Neural crest cell (in vitro differentiated cells): ENCODE measurements at regions not wholly inside any gene's neighbourhood (a gene's known extent, or its start where the extent isn't known, plus 50 kb on each side); places are given as distances from the start of the nearest gene placed in this dataset.

Experiments used
- DNase-seq: peaks from one replicate; pipeline ENCODE4 v3.0.0; 2021; ENCODE audit warnings: low read depth, mixed read lengths, low spot score
- H3K27ac Mint-ChIP-seq: one replicate; pipeline ENCODE4 v1.8.0; 2021; ENCODE audit warnings: mild to moderate bottlenecking, mixed read lengths; ENCODE audit not compliant: unreplicated experiment
- H3K27me3 Mint-ChIP-seq: 2 replicates; pipeline ENCODE4 v1.8.0; 2021; ENCODE audit warnings: low read depth, mild to moderate bottlenecking, mixed read lengths
- H3K36me3 Mint-ChIP-seq: 2 replicates; pipeline ENCODE4 v1.8.0; 2021; ENCODE audit warnings: low read depth, mild to moderate bottlenecking, mixed read lengths
- H3K4me1 Mint-ChIP-seq: 2 replicates; pipeline ENCODE4 v1.8.0; 2021; ENCODE audit warnings: mixed read lengths
- H3K4me3 Mint-ChIP-seq: one replicate; pipeline ENCODE4 v1.8.0; 2021; ENCODE audit warnings: mild to moderate bottlenecking, mixed read lengths
- H3K9me3 Mint-ChIP-seq: 2 replicates; pipeline ENCODE4 v1.8.0; 2021; ENCODE audit warnings: mixed read lengths
- CTCF ChIP-seq: fragments of 200-600 bp; sonication (generic); conservative IDR thresholded peaks from 2 replicates; pipeline ENCODE4 v1.5.0; 2021; ENCODE audit warnings: antibody characterized with exemption, mild to moderate bottlenecking

GRCh38 chr16:51755039-51755501 lies 604.0 kb upstream of the SALL1 start:
- no peak for DNase-seq
- Mint-ChIP-seq H3K27me3 (no peaks in the 10 kb centered on the region), H3K9me3 (no peaks in the 10 kb centered on the region), H3K4me1 (peaks cover 62% of the 10 kb centered on the region), H3K36me3 (no peaks in the 10 kb centered on the region), H3K27ac (no peak overlapping the region), H3K4me3 (no peak overlapping the region)
- no peak for TF ChIP-seq CTCF

- Mint-ChIP-seq H3K9me3 (no peaks in the 10 kb centered on the region), H3K36me3 (no peaks in the 10 kb centered on the region), H3K27ac (no peak overlapping the region), H3K4me1 (peaks cover 50% of the 10 kb centered on the region), H3K4me3 (no peak overlapping the region), H3K27me3 (no peaks in the 10 kb centered on the region)
- no peak for TF ChIP-seq CTCF
- DNase-seq = no peak
Measured at GRCh38 chr16:51753467-51754127, 602.5 kb upstream of the SALL1 start.

GRCh38 chr16:51752438-51752995 lies 601.4 kb upstream of the SALL1 start:
- peaks cover 47% of the 10 kb centered on the region for H3K4me1 Mint-ChIP-seq
- no peaks in the 10 kb centered on the region for H3K9me3 Mint-ChIP-seq
- TF ChIP-seq CTCF = no peak

GRCh38 chr16:51747329-51747728 lies 596.3 kb upstream of the SALL1 start:
- Mint-ChIP-seq H3K27ac (no peak overlapping the region), H3K9me3 (peaks cover 4% of the 10 kb centered on the region), H3K36me3 (no peaks in the 10 kb centered on the region), H3K27me3 (peaks cover 2% of the 10 kb centered on the region), H3K4me3 (no peak overlapping the region), H3K4me1 (peaks cover 16% of the 10 kb centered on the region)
- TF ChIP-seq CTCF = no peak
- no peak for DNase-seq

More at GRCh38 chr16:51752438-51752995, 601.4 kb upstream of the SALL1 start:
- no peak overlapping the region for H3K4me3 Mint-ChIP-seq
- H3K27me3 Mint-ChIP-seq = peaks cover 2% of the 10 kb centered on the region
- no peaks in the 10 kb centered on the region for H3K36me3 Mint-ChIP-seq
- no peak for DNase-seq
- no peak overlapping the region for H3K27ac Mint-ChIP-seq

GRCh38 chr16:51734220-51734619 lies 583.1 kb upstream of the SALL1 start:
- Mint-ChIP-seq H3K4me3 (no peak overlapping the region), H3K4me1 (peaks cover 16% of the 10 kb centered on the region), H3K9me3 (no peaks in the 10 kb centered on the region), H3K27me3 (no peaks in the 10 kb centered on the region), H3K27ac (peak overlapping the region; percentile 38), H3K36me3 (no peaks in the 10 kb centered on the region)
- DNase-seq = no peak
- no peak for TF ChIP-seq CTCF
